NCI-H2107 treated with DMSO at 0.1 percent for 48 hours (cell line): ENCODE measurements at regions not wholly inside any gene's neighbourhood (a gene's known extent, or its start where the extent isn't known, plus 50 kb on each side); places are given as distances from the start of the nearest gene placed in this dataset.

ENCODE experiments used
- DNase-seq: peaks from one replicate; lab custom pipeline; 2025; ENCODE audit not compliant: unreplicated experiment; lab: John Stamatoyannopoulos, UW

DNA sequence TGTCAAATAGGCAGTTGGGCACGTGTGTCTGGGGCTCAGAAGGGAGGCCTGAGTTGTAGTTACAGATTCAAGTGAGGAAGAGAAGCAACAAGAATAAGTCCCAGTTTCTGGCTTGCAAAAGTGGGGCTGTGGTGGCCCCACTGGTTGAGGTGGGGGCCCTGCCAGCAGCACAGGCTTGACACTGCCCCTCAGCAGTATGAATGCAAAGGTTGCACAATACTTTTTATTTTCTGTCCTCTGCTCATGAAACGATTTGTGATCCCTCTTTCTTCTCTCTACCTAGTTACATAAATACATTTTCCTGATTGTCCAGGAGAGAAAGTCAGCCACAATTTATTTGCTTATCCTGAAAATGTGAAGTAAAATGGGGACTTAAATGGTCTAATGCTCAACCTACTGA lies 577.8 kb downstream of the AACS start:
- DNase-seq, result no peak

DNA sequence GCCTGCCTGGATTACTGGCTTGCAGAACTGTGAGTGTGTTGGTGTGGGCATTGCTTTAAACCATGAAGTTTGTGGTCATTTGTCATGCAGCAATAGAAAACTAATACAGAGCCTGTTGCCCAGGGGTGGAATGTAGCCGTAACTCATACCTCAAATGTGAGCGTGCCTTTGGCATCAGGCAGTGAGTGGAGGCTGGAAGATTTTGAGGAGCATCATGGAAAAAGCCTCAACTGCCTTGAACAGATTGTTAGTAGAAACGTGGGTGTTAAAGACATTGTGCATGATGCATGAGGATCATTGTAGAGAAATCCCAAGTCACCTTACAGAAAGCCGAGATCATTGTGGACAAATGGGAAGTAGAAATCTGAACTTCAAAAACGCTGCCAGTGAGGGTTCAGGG lies 580.5 kb downstream of the AACS start:
- no peak for DNase-seq

DNA sequence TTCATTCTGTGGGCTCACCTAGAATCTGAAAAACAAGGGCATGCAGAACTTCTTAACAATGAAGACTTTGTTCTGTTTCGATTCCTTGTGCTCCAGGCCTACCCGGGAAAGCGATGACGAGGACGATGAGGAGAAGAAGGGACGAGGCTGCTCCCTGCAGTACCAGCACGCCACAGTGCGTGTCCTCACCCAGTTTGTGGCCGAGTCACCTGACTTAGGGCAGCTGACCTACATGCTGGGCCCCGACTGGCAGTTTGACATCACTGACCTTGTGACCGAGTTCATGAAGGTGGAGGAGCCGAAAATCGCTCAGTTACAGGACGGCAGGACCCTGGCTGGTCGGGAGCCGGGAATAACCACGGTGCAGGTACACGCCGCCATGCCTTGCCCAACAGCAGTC lies 585.4 kb downstream of the AACS start:
- DNase-seq, result no peak

DNA sequence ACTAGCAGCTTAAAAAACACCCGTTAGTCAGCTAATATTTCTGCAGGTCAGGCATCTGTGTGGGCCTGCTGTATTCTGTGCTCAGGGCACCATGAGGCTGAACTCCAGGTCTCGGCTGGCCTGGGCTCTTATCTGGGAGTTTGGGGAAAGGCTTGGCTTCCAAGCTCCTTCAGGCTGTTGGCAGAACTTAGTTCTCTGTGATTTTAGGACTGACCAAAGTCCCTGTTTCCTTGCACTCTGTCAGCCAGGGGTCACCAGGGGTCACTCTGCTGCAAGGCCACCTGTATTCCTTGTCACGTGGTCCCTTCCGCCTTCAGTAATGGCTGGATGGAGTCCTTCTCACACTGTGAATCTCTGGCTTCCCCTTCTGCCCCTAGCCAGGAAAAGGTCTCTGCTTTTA lies 586.4 kb downstream of the AACS start:
- DNase-seq, result no peak

DNA sequence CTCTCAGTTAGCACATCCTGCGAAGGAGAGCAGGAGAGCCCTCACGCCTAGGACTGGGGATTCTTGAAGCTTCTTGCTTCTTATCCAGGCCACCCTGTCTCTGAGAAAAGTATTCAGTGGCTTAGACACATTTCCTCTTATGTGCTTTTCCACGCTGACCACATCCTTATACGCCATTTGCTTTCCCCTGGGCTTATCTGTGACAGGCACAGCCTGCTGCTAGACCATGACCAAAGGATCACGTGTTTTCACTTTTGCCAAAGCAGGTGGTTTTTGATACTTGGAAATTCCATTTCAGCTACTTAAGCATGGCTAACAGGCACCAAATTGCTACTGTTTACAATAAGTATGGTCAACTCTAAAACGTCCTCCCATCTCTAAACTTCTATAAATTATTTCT lies 587.4 kb downstream of the AACS start:
- DNase-seq, result no peak

DNA sequence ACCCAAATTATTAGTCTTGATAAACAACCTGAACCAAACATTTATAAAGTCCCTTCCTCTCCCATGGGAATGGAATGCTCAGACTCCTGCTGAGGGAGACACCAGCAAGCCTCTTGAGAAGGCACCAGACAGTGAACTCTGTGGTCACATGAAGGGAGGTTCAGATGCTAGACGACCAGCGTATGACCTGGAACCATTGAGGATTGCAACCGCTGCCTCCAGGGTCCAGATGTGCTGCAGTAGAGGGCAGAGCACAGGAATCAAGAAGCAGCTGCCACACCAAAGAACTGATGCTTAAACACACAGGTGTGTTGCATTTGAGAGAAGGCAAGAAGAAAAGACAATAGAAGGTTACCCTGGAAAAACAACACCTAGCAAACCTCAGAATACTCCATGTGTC lies 592.4 kb downstream of the AACS start:
- no peak for DNase-seq

DNA sequence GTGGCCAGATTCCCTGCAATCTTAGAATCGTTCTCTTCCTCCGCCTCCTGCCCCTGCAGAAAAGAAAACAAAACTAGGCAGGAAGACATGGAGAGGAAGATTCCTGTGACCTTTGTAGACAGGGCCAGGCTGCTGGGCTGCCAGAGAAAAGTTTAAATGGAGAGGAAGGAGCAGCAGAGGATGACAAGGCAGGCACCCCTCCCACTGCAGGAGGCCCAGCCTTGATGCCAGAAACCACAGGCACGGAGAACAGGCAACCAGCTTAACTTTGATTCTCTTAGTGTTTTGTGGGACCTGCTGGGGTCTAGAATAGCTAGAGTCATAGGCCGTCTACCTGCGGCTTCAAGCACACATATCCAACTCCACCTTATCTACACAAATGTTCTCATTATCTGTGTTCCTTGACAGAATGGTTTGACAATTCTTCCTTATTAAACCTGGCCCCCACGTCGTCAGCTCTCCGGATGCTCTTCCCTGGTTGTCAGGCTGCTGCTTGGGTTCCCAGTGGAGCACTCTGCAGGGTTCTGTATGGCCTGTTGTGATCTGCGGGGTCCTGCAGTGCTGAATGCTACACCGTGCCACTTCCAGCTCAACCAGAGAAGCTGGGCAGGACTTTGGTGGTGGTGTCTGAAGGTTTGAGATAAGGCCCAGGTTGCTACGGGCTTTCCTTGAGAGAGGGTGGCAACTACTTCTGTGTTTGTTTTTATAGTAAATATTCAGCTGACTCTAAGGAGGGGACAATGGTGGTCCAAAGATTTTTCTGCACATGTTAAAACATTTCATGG lies 609.5 kb downstream of the AACS start:
- DNase-seq, result no peak

DNA sequence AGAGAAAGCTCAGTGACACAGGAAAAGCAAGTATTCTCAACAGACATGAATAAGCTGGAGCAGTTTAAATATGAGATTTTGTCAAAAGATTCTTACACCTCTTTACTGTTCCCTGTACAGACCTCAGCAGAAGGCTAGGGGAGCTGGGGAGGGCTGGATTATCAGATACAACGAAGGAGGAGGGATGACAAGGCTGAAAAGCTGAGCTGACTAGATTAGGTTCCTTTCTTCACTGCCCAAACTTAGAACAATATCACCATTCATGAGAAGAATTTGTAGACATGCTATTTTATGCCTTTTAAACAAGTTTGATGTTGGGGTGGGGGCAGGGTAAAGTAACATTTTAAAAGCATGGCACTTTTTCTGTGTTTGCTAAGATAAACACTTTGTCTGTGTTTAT lies 611.1 kb downstream of the AACS start:
- no peak for DNase-seq

DNA sequence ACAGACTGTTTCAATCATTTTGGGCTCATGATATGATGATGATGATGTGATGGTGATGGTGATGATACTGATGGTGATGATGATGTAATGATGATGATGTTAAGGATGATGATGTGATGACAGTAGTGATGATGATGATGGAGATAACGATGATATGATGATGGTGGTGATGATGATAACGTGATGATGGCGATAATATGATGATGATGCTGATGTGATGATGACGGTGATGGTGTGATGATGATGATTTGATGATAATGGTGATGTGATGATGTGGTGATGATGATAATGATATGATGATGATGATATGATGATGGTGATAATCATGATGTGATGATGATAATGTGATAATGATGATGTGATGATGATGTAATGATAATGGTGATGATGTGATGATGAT lies 612.6 kb downstream of the AACS start:
- no peak for DNase-seq

DNA sequence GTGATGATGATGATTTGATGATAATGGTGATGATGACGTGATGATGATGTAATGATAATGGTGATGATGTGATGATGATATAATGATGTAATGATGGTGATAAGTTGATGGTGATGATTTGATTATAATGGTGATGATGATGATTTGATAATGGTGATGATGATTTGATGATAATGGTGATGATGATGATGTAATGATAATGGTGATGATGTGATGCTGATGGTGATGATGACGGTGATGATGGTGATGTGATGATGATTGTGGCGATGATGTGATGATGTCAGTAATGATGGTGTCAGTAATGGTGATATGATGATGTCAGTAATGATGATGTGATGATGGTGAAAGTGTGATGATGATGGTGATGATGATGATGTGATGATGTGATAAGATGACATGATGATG lies 613.4 kb downstream of the AACS start:
- no peak for DNase-seq

DNA sequence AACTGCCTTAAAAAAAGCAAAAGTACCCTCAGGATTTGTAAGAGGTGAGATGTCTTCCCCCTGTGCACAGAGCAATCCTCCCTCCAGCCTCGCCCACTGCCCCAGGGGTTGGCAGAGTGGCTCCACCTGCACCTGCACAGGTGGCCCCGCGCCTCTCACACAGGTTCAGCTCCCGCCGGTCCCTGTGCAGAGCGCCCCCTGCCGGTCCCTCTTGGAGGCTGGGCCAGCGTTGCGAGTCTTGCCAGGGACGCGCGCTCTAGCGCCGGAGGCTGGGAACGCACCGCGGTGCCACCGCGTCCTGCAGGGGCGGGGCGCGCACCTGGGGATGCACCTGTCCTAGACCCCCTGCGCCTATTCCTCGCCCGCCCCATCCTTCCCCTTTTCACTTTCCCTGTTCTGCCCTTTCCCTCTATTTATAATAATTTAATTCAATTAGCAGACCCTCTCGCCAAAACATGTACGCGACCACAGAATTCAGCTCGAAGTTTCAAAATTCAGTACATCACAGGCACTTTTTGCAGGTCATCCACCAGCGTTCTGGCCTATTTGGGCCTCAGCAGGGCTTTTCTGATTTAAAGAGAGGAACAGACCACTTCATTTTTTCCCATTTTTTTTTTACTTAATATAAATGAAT lies 618.6 kb downstream of the AACS start:
- DNase-seq, result no peak

DNA sequence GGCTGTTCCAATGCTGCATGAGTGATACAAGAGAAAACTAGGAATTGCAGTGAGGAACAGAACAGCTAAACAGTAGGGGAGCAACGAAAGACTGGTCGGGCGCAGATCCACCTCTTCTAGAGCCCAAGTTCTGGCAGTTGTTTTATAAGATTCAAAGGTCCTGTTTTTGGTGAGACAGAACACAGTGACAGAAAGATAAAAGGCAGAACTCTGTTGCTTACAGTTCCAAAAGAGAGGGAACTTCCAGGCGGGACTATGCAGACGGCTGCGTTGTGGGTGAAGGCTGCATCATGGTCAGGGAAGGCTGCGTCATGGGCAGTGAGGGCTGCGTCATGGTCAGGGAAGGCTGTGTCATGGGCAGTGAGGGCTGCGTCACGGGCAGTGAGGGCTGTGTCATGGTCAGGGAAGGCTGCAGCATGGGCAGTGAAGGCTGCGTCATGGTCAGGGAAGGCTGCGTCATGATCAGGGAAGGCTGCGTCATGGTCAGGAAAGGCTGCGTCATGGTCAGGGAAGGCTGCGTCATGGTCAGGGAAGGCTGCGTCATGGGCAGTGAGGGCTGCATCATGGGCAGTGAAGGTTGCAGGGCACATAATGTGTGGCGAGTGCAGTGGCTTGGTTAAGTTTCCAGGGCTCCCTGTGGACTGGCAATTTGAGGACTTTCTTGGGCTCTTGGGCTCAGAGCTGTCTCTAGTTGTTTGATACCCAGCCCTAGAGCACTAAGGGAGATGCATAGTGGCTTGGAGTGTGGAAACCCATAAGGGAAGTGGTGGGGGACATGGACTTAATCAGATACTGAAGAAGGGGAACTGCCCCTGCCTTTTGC lies 619.9 kb downstream of the AACS start:
- no peak for DNase-seq

DNA sequence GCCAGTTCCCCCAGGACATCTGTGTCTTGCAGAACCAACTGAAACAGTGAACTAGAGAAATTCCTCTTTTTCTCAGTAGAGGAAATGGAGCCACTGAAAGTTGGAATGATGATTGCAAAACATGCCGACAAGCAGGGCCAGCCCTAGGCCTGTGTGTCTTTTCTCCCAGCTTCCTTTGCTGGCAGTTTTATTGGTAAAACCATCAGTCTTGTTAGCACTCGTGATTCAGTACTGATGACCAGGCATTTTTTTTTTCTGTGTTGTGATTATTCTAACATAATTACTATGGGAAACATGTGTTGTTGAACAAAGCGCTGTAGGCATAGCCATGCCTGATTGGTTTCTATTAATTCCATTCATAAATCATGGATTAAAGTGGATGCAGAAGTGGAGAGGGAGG lies 620.7 kb downstream of the AACS start:
- no peak for DNase-seq

DNA sequence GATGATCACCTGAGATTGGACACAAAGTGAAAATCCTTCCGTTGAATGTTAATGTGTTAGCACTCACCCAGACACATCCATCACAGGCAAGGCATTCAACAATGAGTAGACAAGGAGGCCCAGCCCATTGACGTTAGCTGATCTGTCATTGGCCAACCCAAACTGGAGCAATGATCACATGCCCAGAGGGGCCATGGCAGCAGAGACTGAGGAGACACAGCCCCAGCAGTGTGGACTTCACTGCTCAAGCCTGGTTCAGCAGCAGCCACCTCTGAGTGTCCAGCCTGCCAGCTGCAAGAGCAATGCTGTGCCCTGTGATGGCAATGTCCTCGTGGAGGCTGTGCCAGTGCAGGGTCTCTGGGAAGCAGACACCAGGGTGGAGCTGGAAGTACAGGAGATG lies 622.2 kb downstream of the AACS start:
- no peak for DNase-seq

DNA sequence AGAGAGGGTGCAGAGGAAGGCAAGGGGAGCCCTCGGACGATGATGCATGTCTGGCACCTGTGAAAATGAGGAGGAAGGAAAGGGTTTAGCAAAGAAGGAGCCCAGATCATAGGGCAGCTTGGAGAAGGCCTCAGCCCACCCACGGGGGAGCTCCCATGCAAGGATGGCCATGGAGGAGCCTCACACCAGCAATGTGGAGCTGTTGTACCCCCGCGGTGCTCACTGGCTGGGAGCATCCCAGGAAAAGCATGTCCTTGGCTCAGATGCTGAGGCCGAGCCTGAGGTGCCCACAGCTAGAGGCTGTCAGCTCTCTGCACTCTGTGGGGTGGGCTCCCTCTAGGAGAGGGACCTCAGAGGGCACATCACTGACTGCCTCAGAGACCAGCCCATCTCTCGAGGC lies 622.6 kb downstream of the AACS start:
- DNase-seq, result no peak

DNA sequence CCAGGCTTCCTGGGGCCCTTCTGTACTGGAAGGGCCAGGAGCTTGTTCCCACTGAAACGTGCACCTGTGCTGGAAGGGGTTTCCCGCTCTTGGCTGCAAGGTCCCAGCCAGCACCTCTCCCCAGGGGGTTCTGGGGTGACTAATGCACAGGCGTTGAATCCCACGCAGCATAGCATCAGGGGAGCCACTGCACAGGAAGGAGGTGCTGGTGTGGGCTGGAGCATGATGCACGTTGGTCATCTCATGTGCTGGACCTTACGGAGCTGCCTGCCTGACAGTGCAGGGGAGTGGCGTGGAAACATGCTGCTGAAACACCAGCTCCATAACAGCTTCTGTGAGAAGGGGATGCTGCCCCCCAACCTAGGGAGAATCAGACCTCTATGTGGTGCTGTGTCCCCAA lies 623.0 kb downstream of the AACS start:
- DNase-seq, result no peak

DNA sequence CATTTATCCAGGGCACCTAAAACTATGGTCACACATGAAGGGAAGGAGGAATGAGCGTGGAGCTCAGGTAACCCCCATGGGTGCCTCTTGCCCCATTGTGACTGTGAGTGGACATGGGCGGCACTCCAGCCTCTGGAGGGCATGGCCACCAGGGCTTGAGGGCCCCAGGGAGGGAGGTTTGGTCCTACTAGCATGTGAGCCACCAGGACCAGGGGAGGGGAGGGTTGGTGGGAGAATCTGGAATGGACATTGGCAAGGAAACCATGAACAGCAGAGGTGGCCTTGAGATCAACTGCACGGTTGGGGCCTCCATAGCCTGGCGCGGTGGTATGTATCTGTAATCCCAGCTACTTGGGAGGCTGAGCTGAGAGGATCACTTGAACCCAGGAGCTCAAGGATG lies 623.6 kb downstream of the AACS start:
- DNase-seq, result no peak

DNA sequence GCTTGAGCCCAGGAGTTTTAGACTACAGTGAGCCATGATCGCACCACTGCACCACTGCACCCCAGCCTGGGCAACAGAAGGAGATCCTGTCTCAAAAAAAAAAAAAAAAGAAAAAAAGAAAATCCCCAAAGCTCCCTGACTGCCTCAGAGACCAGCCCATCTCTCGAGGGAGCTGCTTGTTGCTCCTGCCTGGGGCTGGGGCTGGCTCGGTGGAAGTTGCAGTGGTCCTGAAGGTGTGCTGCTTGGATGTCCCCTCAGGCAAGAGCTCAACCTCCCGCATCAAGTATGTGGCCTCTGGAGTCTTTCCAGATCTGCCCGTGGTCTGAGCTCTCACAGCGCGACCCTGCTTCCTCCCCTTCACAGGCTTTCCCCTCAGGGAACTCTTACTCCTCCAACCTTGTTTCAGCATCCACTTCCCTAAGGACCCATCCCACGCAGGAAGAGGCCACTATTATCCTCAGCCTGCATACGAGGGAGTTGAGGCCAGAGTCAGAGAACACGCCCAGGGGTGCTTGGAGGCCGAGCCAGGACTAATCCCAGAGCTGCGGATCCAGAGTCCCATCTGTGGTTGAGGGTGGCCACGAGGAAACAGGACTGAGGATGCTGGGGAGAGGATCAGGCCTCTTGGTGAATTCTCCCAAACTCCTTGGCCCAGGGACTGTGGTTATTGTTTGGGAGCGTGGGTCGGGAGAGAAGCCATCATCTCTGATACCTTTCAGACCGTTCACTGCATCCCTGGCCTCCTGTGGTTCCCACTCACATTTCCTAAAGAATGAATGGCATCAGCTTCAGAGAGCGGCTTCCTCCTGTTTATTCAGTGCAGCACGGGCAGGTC lies 624.6 kb downstream of the AACS start:
- DNase-seq, result no peak

DNA sequence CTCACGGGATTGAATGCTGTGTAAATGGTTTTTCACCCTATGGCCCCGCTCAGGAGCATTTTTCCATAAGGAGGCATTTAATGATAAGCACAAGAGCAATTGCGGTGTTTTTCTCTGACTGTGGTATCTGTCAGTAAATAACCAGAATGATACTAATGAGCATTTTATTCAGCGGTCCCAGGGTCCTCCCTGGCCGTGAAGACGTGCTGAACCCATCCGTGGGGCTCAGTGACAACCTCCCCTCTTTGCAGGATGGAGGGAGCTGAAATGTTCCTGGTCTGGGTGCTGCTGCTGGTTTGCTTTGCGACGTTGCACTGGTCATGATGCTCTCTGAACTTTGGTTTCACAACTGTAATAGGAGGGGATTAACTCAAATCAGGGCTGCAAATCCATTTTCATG lies 625.6 kb downstream of the AACS start:
- DNase-seq, result no peak

DNA sequence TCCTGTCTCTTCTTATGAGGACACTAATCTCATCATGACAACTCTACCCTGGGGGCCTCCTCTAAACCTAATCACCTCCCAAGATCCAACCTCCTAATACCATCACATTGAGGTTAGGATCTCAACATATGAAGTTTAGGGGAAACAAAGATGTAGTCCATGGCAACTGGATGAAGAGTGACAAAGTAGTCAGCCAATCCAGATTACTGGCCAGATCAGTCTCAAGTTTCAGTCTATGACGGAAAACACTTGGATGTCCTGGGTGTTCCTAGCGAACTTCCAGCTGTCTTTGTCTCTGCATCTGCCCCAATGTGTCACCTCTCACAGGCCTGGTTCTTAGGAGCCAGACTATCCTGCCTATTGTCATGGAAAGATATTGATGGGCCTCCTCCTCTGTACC lies 630.8 kb downstream of the AACS start:
- no peak for DNase-seq

DNA sequence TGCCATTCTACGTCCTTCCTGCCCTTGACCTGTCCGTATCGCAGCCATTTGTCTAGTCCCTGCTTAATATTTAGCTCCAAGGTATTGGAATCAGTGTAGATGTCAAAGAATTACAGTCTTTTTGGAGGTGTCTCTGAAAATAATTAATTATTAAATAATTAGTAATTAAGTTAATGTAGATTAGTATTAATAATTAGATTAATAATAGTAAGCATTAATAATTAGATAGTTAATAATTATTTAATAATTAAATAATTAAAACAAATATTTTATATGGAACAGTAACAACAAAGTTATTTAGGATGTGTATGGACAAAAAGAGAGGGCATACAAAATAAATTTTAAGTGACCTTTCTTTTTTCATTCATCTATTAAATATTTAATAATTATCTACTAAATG lies 639.6 kb downstream of the AACS start:
- no peak for DNase-seq
